Neural cell (in vitro differentiated cells): ENCODE measurements at regions not wholly inside any gene's neighbourhood (a gene's known extent, or its start where the extent isn't known, plus 50 kb on each side); places are given as distances from the start of the nearest gene placed in this dataset.

Experiments used
- H2AFZ ChIP-seq: fragments of 200-600, 300-800 bp; sonication (generic), shearing (Covaris generic); 2 replicates; pipeline ENCODE4 v1.6.0; 2014; ENCODE audit warnings: low read depth, mild to moderate bottlenecking, antibody characterized with exemption, low read length, moderate library complexity
- H3F3A ChIP-seq: fragments of 200-600 bp; shearing (Covaris generic); 2 replicates; pipeline ENCODE4 v1.6.1; 2016; ENCODE audit warnings: mild to moderate bottlenecking, moderate library complexity, mixed read lengths, antibody characterized with exemption, low read length; ENCODE audit not compliant: insufficient read depth, poor library complexity, severe bottlenecking
- H3K27ac ChIP-seq: fragments of 200-600, 300-800 bp; sonication (generic), shearing (Covaris generic); 2 replicates; pipeline ENCODE4 v1.5.1; 2014; ENCODE audit warnings: mild to moderate bottlenecking, low read length, moderate library complexity
- H3K27me3 ChIP-seq: fragments of 300-800, 200-600 bp; sonication (generic), shearing (Covaris generic); 2 replicates; pipeline ENCODE4 v1.6.0; 2014; ENCODE audit warnings: mild to moderate bottlenecking, low read depth, low read length, moderate library complexity; ENCODE audit not compliant: insufficient read depth
- H3K36me3 ChIP-seq: fragments of 300-800, 200-600 bp; sonication (generic), shearing (Covaris generic); 2 replicates; pipeline ENCODE4 v1.5.1; 2014; ENCODE audit warnings: mild to moderate bottlenecking, antibody characterized with exemption, low read length, moderate library complexity; ENCODE audit not compliant: insufficient read depth
- H3K4me2 ChIP-seq: fragments of 300-800, 200-600 bp; sonication (generic), shearing (Covaris generic); 2 replicates; pipeline ENCODE4 v1.6.0; 2014; ENCODE audit warnings: mild to moderate bottlenecking, low read length
- H3K4me3 ChIP-seq: fragments of 300-800, 200-600 bp; sonication (generic), shearing (Covaris generic); 2 replicates; pipeline ENCODE4 v1.5.1; 2014; ENCODE audit warnings: mild to moderate bottlenecking, low read length, moderate library complexity
- H3K79me2 ChIP-seq: fragments of 200-600 bp; shearing (Covaris generic); replicated peaks from 2 replicates; pipeline ENCODE4 v1.6.0; 2014; ENCODE audit warnings: mild to moderate bottlenecking, low read length, moderate library complexity; ENCODE audit not compliant: insufficient read depth
- H3K9ac ChIP-seq: fragments of 300-800, 200-600 bp; sonication (generic), shearing (Covaris generic); 2 replicates; pipeline ENCODE4 v1.6.1; 2016; ENCODE audit warnings: mild to moderate bottlenecking, low read length, mixed read lengths
- H3K9me2 ChIP-seq: fragments of 200-600 bp; shearing (Covaris generic); 2 replicates; pipeline ENCODE4 v1.6.1; 2016; ENCODE audit warnings: mild to moderate bottlenecking, low read length, mixed read lengths; ENCODE audit not compliant: insufficient read depth
- H3K9me3 ChIP-seq: fragments of 200-600, 300-800 bp; sonication (generic), shearing (Covaris generic); 2 replicates; pipeline ENCODE4 v1.6.1; 2016; ENCODE audit warnings: mild to moderate bottlenecking, mixed run types, low read length, moderate library complexity, mixed read lengths
- H4K20me1 ChIP-seq: fragments of 200-600 bp; shearing (Covaris generic); 2 replicates; pipeline ENCODE4 v1.6.1; 2016; ENCODE audit warnings: mild to moderate bottlenecking, mixed run types; ENCODE audit not compliant: insufficient read depth
- CTCF ChIP-seq: fragments of 450-650 bp; IDR thresholded peaks from 2 replicates; pipeline ENCODE4 v1.5.1; 2014; ENCODE audit warnings: antibody characterized with exemption, mild to moderate bottlenecking, moderate library complexity; ENCODE audit not compliant: poor library complexity, severe bottlenecking
- EP300 ChIP-seq: fragments of 450-650 bp; conservative IDR thresholded peaks from 2 replicates; pipeline ENCODE4 v1.6.1; 2014; ENCODE audit warnings: antibody characterized with exemption, mild to moderate bottlenecking, moderate library complexity; ENCODE audit not compliant: poor library complexity, severe bottlenecking
- EZH2 ChIP-seq: fragments of 200-600, 300-800 bp; shearing (Covaris generic), sonication (generic); IDR thresholded peaks from 2 replicates; pipeline ENCODE4 v1.6.1; 2014; ENCODE audit warnings: antibody characterized with exemption, low read length, borderline replicate concordance, mild to moderate bottlenecking; ENCODE audit not compliant: insufficient read depth, poor library complexity, severe bottlenecking
- MXI1 ChIP-seq: fragments of 450-650 bp; conservative IDR thresholded peaks from 2 replicates; pipeline ENCODE4 v1.6.1; 2014; ENCODE audit warnings: antibody characterized with exemption, mild to moderate bottlenecking; ENCODE audit not compliant: poor library complexity, severe bottlenecking
- POLR2AphosphoS5 ChIP-seq: IDR thresholded peaks from 2 replicates; pipeline ENCODE4 v1.6.1; 2012
- RAD21 ChIP-seq: fragments of 450-650 bp; conservative IDR thresholded peaks from 2 replicates; pipeline ENCODE4 v1.6.1; 2014; ENCODE audit warnings: antibody characterized with exemption, mild to moderate bottlenecking, moderate library complexity
- SMC3 ChIP-seq: fragments of 450-650 bp; conservative IDR thresholded peaks from 2 replicates; pipeline ENCODE4 v1.6.1; 2014; ENCODE audit warnings: antibody characterized with exemption, mild to moderate bottlenecking, moderate library complexity; ENCODE audit not compliant: poor library complexity
- TAF1 ChIP-seq: IDR thresholded peaks from 2 replicates; pipeline ENCODE4 v1.6.1; 2012; ENCODE audit warnings: low read depth

GRCh38 chr4:83920375-83920774, 384.5 kb downstream of the GPAT3 start:
- H3F3A ChIP-seq = no peaks in the 10 kb centered on the region
- H3K9ac ChIP-seq = no peak overlapping the region
- H3K4me3 ChIP-seq = no peak overlapping the region
- no peak overlapping the region for H2AFZ ChIP-seq
- H3K4me2 ChIP-seq = no peak overlapping the region
- H3K27me3 ChIP-seq = no peaks in the 10 kb centered on the region
- no peak overlapping the region for H3K27ac ChIP-seq
- no peaks in the 10 kb centered on the region for H3K79me2 ChIP-seq
- no peaks in the 10 kb centered on the region for H3K36me3 ChIP-seq
- H3K9me2 ChIP-seq = no peaks in the 10 kb centered on the region
- TF ChIP-seq CTCF = no peak
- no peak for TF ChIP-seq EP300
- no peak for TF ChIP-seq SMC3
- TF ChIP-seq TAF1 = no peak
- no peak for TF ChIP-seq MXI1
- no peak for TF ChIP-seq POLR2AphosphoS5
- no peak for TF ChIP-seq RAD21
- no peak for TF ChIP-seq EZH2
- H4K20me1 ChIP-seq = no peaks in the 10 kb centered on the region
- no peaks in the 10 kb centered on the region for H3K9me3 ChIP-seq

GRCh38 chr4:83917572-83917971, 381.7 kb downstream of the GPAT3 start:
- H3K36me3 ChIP-seq = no peaks in the 10 kb centered on the region
- no peak overlapping the region for H3K4me2 ChIP-seq
- no peaks in the 10 kb centered on the region for H4K20me1 ChIP-seq
- no peaks in the 10 kb centered on the region for H3K9me2 ChIP-seq
- H2AFZ ChIP-seq = no peak overlapping the region
- H3K27me3 ChIP-seq = no peaks in the 10 kb centered on the region
- no peak for TF ChIP-seq CTCF
- no peak for TF ChIP-seq SMC3
- no peak for TF ChIP-seq TAF1
- H3K9ac ChIP-seq = no peak overlapping the region
- H3K4me3 ChIP-seq = no peak overlapping the region
- no peaks in the 10 kb centered on the region for H3K9me3 ChIP-seq
- no peaks in the 10 kb centered on the region for H3K79me2 ChIP-seq
- H3F3A ChIP-seq = no peaks in the 10 kb centered on the region
- H3K27ac ChIP-seq = no peak overlapping the region

GRCh38 chr4:83910693-83911092, 374.8 kb downstream of the GPAT3 start:
- Histone ChIP-seq H3K4me3 (no peak overlapping the region), H3K27ac (no peak overlapping the region), H3K9ac (no peak overlapping the region), H3K9me2 (no peaks in the 10 kb centered on the region), H3K9me3 (no peaks in the 10 kb centered on the region), H3K79me2 (no peaks in the 10 kb centered on the region), H3K4me2 (no peak overlapping the region), H3K36me3 (no peaks in the 10 kb centered on the region), H3K27me3 (no peaks in the 10 kb centered on the region), H4K20me1 (no peaks in the 10 kb centered on the region), H2AFZ (no peak overlapping the region), H3F3A (no peaks in the 10 kb centered on the region)
- no peak for TF ChIP-seq EZH2
- no peak for TF ChIP-seq SMC3
- TF ChIP-seq CTCF = no peak
- TF ChIP-seq TAF1 = no peak
